ENCODE measurements at regions not wholly inside any gene's neighbourhood (a gene's known extent, or its start where the extent isn't known, plus 50 kb on each side); places are given as distances from the start of the nearest gene placed in this dataset.

- Mint-ChIP-seq H3K4me3 (no peak overlapping the region), H3K4me1 (peaks cover 0 to 3% (median 0%) of the 10 kb centered on the region in 3 donors), H3K27me3 (no peaks in the 10 kb centered on the region), H3K36me3 (no peaks in the 10 kb centered on the region), H3K9me3 (peaks cover 0 to 4% (median 2%) of the 10 kb centered on the region in 3 donors), H3K27ac (no peak overlapping the region)
Observed at GRCh38 chr14:98951521-98952152, 320.4 kb downstream of the BCL11B start.

GRCh38 chr14:98952593-98953350 is 319.2 kb downstream of the BCL11B start:
- Mint-ChIP-seq H3K9me3 (peaks cover 2 to 4% (median 2%) of the 10 kb centered on the region in 3 donors), H3K36me3 (no peaks in the 10 kb centered on the region), H3K27ac (no peak overlapping the region), H3K27me3 (no peaks in the 10 kb centered on the region), H3K4me1 (peaks cover 0 to 3% (median 0%) of the 10 kb centered on the region in 3 donors), H3K4me3 (no peak overlapping the region)

- H3K9me3 Mint-ChIP-seq = peaks cover 2 to 4% (median 2%) of the 10 kb centered on the region in 3 donors
- no peaks in the 10 kb centered on the region for H3K27me3 Mint-ChIP-seq
- H3K27ac Mint-ChIP-seq = no peak overlapping the region
- no peak overlapping the region for H3K4me3 Mint-ChIP-seq
- peaks cover 0 to 3% (median 0%) of the 10 kb centered on the region in 3 donors for H3K4me1 Mint-ChIP-seq
- no peaks in the 10 kb centered on the region for H3K36me3 Mint-ChIP-seq
Observed at GRCh38 chr14:98953551-98954348, 318.2 kb downstream of the BCL11B start.

- no peak overlapping the region for H3K4me3 Mint-ChIP-seq
- peaks cover 2 to 4% (median 2%) of the 10 kb centered on the region in 3 donors for H3K9me3 Mint-ChIP-seq
- H3K27me3 Mint-ChIP-seq = no peaks in the 10 kb centered on the region
- no peak overlapping the region for H3K27ac Mint-ChIP-seq
- H3K36me3 Mint-ChIP-seq = no peaks in the 10 kb centered on the region
- H3K4me1 Mint-ChIP-seq = peaks cover 0 to 3% (median 0%) of the 10 kb centered on the region in 3 donors
Observed at GRCh38 chr14:98954349-98955000, 317.5 kb downstream of the BCL11B start.

- Mint-ChIP-seq H3K27me3 (no peaks in the 10 kb centered on the region), H3K4me1 (peaks cover 0 to 3% (median 0%) of the 10 kb centered on the region in 3 donors), H3K9me3 (peaks cover 2 to 4% (median 2%) of the 10 kb centered on the region in 3 donors), H3K4me3 (no peak overlapping the region), H3K36me3 (no peaks in the 10 kb centered on the region), H3K27ac (no peak overlapping the region)
Observed at GRCh38 chr14:98955036-98955740, 316.8 kb downstream of the BCL11B start.

- no peak overlapping the region for H3K27ac Mint-ChIP-seq
Observed at GRCh38 chr14:98955741-98956070, 316.3 kb downstream of the BCL11B start.

GRCh38 chr14:98956181-98956580 is 315.8 kb downstream of the BCL11B start:
- Mint-ChIP-seq H3K9me3 (peaks cover 2 to 5% (median 4%) of the 10 kb centered on the region in 3 donors), H3K4me1 (peaks cover 0 to 3% (median 0%) of the 10 kb centered on the region in 3 donors), H3K4me3 (no peak overlapping the region), H3K36me3 (no peaks in the 10 kb centered on the region), H3K27me3 (no peaks in the 10 kb centered on the region), H3K27ac (no peak overlapping the region)

More at GRCh38 chr14:98955741-98956070, 316.3 kb downstream of the BCL11B start:
- Mint-ChIP-seq H3K9me3 (peaks cover 2 to 5% (median 4%) of the 10 kb centered on the region in 3 donors), H3K27me3 (no peaks in the 10 kb centered on the region), H3K4me3 (no peak overlapping the region), H3K4me1 (peaks cover 0 to 3% (median 0%) of the 10 kb centered on the region in 3 donors), H3K36me3 (no peaks in the 10 kb centered on the region)

- H3K27ac Mint-ChIP-seq = no peak overlapping the region
- H3K4me1 Mint-ChIP-seq = peaks cover 0 to 3% (median 0%) of the 10 kb centered on the region in 3 donors
- H3K9me3 Mint-ChIP-seq = peaks cover 2 to 5% (median 4%) of the 10 kb centered on the region in 3 donors
- no peaks in the 10 kb centered on the region for H3K27me3 Mint-ChIP-seq
- no peaks in the 10 kb centered on the region for H3K36me3 Mint-ChIP-seq
- H3K4me3 Mint-ChIP-seq = no peak overlapping the region
Observed at GRCh38 chr14:98956661-98957060, 315.3 kb downstream of the BCL11B start.

- no peaks in the 10 kb centered on the region for H3K27me3 Mint-ChIP-seq
- no peak overlapping the region for H3K4me3 Mint-ChIP-seq
- no peak overlapping the region for H3K27ac Mint-ChIP-seq
Observed at GRCh38 chr14:98957211-98958047, 314.6 kb downstream of the BCL11B start.

GRCh38 chr14:98958048-98958631 is 313.9 kb downstream of the BCL11B start:
- Mint-ChIP-seq H3K4me1 (peaks cover 0 to 3% (median 0%) of the 10 kb centered on the region in 3 donors), H3K9me3 (peaks cover 0 to 7% (median 2%) of the 10 kb centered on the region in 3 donors), H3K36me3 (no peaks in the 10 kb centered on the region), H3K27ac (no peak overlapping the region), H3K27me3 (no peaks in the 10 kb centered on the region), H3K4me3 (no peak overlapping the region)

More at GRCh38 chr14:98957211-98958047, 314.6 kb downstream of the BCL11B start:
- Mint-ChIP-seq H3K9me3 (peaks cover 0 to 5% (median 2%) of the 10 kb centered on the region in 3 donors), H3K36me3 (no peaks in the 10 kb centered on the region), H3K4me1 (peaks cover 0 to 3% (median 0%) of the 10 kb centered on the region in 3 donors)

GRCh38 chr14:98958632-98959031 is 313.4 kb downstream of the BCL11B start:
- Mint-ChIP-seq H3K27me3 (no peaks in the 10 kb centered on the region), H3K9me3 (peaks cover 0 to 7% (median 2%) of the 10 kb centered on the region in 3 donors), H3K4me1 (peaks cover 0 to 3% (median 0%) of the 10 kb centered on the region in 3 donors), H3K36me3 (no peaks in the 10 kb centered on the region), H3K4me3 (no peak overlapping the region), H3K27ac (no peak overlapping the region)

- no peak overlapping the region for H3K27ac Mint-ChIP-seq
- H3K27me3 Mint-ChIP-seq = no peaks in the 10 kb centered on the region
- no peaks in the 10 kb centered on the region for H3K36me3 Mint-ChIP-seq
- peaks cover 0 to 7% (median 2%) of the 10 kb centered on the region in 3 donors for H3K9me3 Mint-ChIP-seq
- H3K4me3 Mint-ChIP-seq = no peak overlapping the region
- H3K4me1 Mint-ChIP-seq = peaks cover 0 to 3% (median 0%) of the 10 kb centered on the region in 3 donors
Observed at GRCh38 chr14:98959410-98959809, 312.6 kb downstream of the BCL11B start.
